MM.1S (cell line): ENCODE measurements at regions not wholly inside any gene's neighbourhood (a gene's known extent, or its start where the extent isn't known, plus 50 kb on each side); places are given as distances from the start of the nearest gene placed in this dataset.
"Not testable (repeated sequence)": the region's sequence is repeated elsewhere in the genome, so short reads cannot be mapped to it uniquely, and the experiment has no call there.

Source experiments
- DNase-seq: peaks from one replicate; pipeline ENCODE4 v3.0.0-alpha.2; 2015
- H2AFZ ChIP-seq: fragments of 300-600 bp; sonication (generic); 2 replicates; pipeline ENCODE4 v1.6.0; 2016; ENCODE audit warnings: antibody characterized with exemption, low read length
- H3F3A ChIP-seq: fragments of 300-600 bp; sonication (generic); 2 replicates; pipeline ENCODE4 v1.6.1; 2016; ENCODE audit warnings: mild to moderate bottlenecking, antibody characterized with exemption, low read length, moderate library complexity, mixed read lengths; ENCODE audit not compliant: insufficient read depth
- H3K27ac ChIP-seq: fragments of 300-600 bp; sonication (generic); 2 replicates; pipeline ENCODE4 v1.5.1; 2016; ENCODE audit warnings: mild to moderate bottlenecking, low read length
- H3K27me3 ChIP-seq: fragments of 300-600 bp; sonication (generic); replicated peaks from 2 replicates; pipeline ENCODE4 v1.6.0; 2016; ENCODE audit warnings: low read length; ENCODE audit not compliant: insufficient read depth
- H3K36me3 ChIP-seq: fragments of 300-600 bp; sonication (generic); replicated peaks from 2 replicates; pipeline ENCODE4 v1.6.1; 2016; ENCODE audit warnings: mild to moderate bottlenecking, low read length, mixed read lengths; ENCODE audit not compliant: insufficient read depth
- H3K4me1 ChIP-seq: fragments of 300-600 bp; sonication (generic); 2 replicates; pipeline ENCODE4 v1.6.1; 2016; ENCODE audit warnings: low read length, mixed read lengths
- H3K4me2 ChIP-seq: fragments of 300-600 bp; sonication (generic); 2 replicates; pipeline ENCODE4 v1.6.0; 2016; ENCODE audit warnings: low read depth, low read length
- H3K4me3 ChIP-seq: fragments of 300-600 bp; sonication (generic); 2 replicates; pipeline ENCODE4 v1.5.1; 2016; ENCODE audit warnings: low read length, mixed read lengths
- H3K79me2 ChIP-seq: fragments of 300-600 bp; sonication (generic); 2 replicates; pipeline ENCODE4 v1.6.1; 2016; ENCODE audit warnings: mixed run types, low read length, mixed read lengths
- H3K9ac ChIP-seq: fragments of 300-600 bp; sonication (generic); 2 replicates; pipeline ENCODE4 v1.6.1; 2016; ENCODE audit warnings: low read length, mixed read lengths
- H3K9me2 ChIP-seq: fragments of 300-600 bp; sonication (generic); replicated peaks from 2 replicates; pipeline ENCODE4 v1.6.1; 2016; ENCODE audit warnings: mild to moderate bottlenecking, low read length, mixed read lengths; ENCODE audit not compliant: insufficient read depth
- H3K9me3 ChIP-seq: fragments of 300-600 bp; sonication (generic); replicated peaks from 2 replicates; pipeline ENCODE4 v1.6.1; 2016; ENCODE audit warnings: mild to moderate bottlenecking, low read length, mixed read lengths; ENCODE audit not compliant: insufficient read depth
- H4K20me1 ChIP-seq: fragments of 300-600 bp; sonication (generic); 2 replicates; pipeline ENCODE4 v1.6.1; 2016; ENCODE audit warnings: mild to moderate bottlenecking, low read length, moderate library complexity, mixed read lengths; ENCODE audit not compliant: insufficient read depth
- CTCF ChIP-seq: fragments of 300-600 bp; sonication (generic); IDR thresholded peaks from 2 replicates; pipeline ENCODE4 v1.5.1; 2016; ENCODE audit warnings: antibody characterized with exemption, low read length, mixed read lengths
- EZH2 ChIP-seq: fragments of 300-600 bp; sonication (generic); optimal IDR thresholded peaks from 2 replicates; pipeline ENCODE3; 2017; ENCODE audit warnings: low read depth, mild to moderate bottlenecking, antibody characterized with exemption, low read length, mixed read lengths
- EZH2phosphoT487 ChIP-seq: fragments of 300-600 bp; sonication (generic); IDR thresholded peaks from 2 replicates; pipeline ENCODE4 v1.6.1; 2018; ENCODE audit warnings: antibody characterized with exemption, low read length

- H3K27ac ChIP-seq = no peak overlapping the region
- H3K9me2 ChIP-seq = no peaks in the 10 kb centered on the region
Observed at GRCh38 chr1:221284028-221284427, 404.8 kb downstream of the HLX start.

GRCh38 chr1:221284991-221285390 is 405.7 kb downstream of the HLX start:
- H3K27me3 ChIP-seq, H4K20me1 ChIP-seq, H3K9me2 ChIP-seq, H3K4me1 ChIP-seq, H3K4me2 ChIP-seq, H3F3A ChIP-seq, H3K9ac ChIP-seq, H3K4me3 ChIP-seq, H3K79me2 ChIP-seq, H2AFZ ChIP-seq, H3K36me3 ChIP-seq, DNase-seq, H3K27ac ChIP-seq, H3K9me3 ChIP-seq: not testable (repeated sequence)

More at GRCh38 chr1:221284028-221284427, 404.8 kb downstream of the HLX start:
- H3K36me3 ChIP-seq = no peaks in the 10 kb centered on the region
- peak; percentile 25 for DNase-seq
- no peak overlapping the region for H2AFZ ChIP-seq
- no peak for TF ChIP-seq CTCF
- H3K4me3 ChIP-seq = no peak overlapping the region
- H3K79me2 ChIP-seq = no peaks in the 10 kb centered on the region
- no peaks in the 10 kb centered on the region for H4K20me1 ChIP-seq
- H3K27me3 ChIP-seq = no peaks in the 10 kb centered on the region
- H3K9me3 ChIP-seq = no peaks in the 10 kb centered on the region
- H3F3A ChIP-seq = no peaks in the 10 kb centered on the region
- H3K9ac ChIP-seq = no peak overlapping the region
- no peak overlapping the region for H3K4me2 ChIP-seq
- no peaks in the 10 kb centered on the region for H3K4me1 ChIP-seq

GRCh38 chr1:221285458-221286210 is 406.4 kb downstream of the HLX start:
- not testable (repeated sequence) for H3K4me2 ChIP-seq, H3K9ac ChIP-seq, H4K20me1 ChIP-seq, H3K27me3 ChIP-seq, H2AFZ ChIP-seq, H3F3A ChIP-seq, H3K79me2 ChIP-seq, H3K4me3 ChIP-seq, H3K4me1 ChIP-seq, H3K36me3 ChIP-seq, H3K9me2 ChIP-seq, H3K9me3 ChIP-seq, H3K27ac ChIP-seq, DNase-seq

GRCh38 chr1:221286399-221286798 is 407.2 kb downstream of the HLX start:
- H3K4me2 ChIP-seq = no peak overlapping the region
- no peak overlapping the region for H3K4me3 ChIP-seq
- H3K36me3 ChIP-seq = no peaks in the 10 kb centered on the region
- H3K9ac ChIP-seq = no peak overlapping the region
- H3K9me2 ChIP-seq = no peaks in the 10 kb centered on the region
- no peaks in the 10 kb centered on the region for H3K79me2 ChIP-seq
- H4K20me1 ChIP-seq = no peaks in the 10 kb centered on the region
- H3K4me1 ChIP-seq = no peaks in the 10 kb centered on the region
- no peaks in the 10 kb centered on the region for H3K9me3 ChIP-seq
- no peak overlapping the region for H2AFZ ChIP-seq
- no peak for DNase-seq
- TF ChIP-seq EZH2phosphoT487 = no peak
- no peak for TF ChIP-seq EZH2
- TF ChIP-seq CTCF = no peak
- H3K27me3 ChIP-seq = no peaks in the 10 kb centered on the region
- no peak overlapping the region for H3K27ac ChIP-seq
- no peaks in the 10 kb centered on the region for H3F3A ChIP-seq
